GM12878 (cell line): ENCODE measurements at regions not wholly inside any gene's neighbourhood (a gene's known extent, or its start where the extent isn't known, plus 50 kb on each side); places are given as distances from the start of the nearest gene placed in this dataset.

Experiments used
- BCL11A ChIP-seq: IDR thresholded peaks from 2 replicates; pipeline ENCODE4 v1.6.1; 2011; ENCODE audit warnings: low read depth, low read length
- HDAC6 ChIP-seq: fragments of 200-600 bp; sonication (generic); IDR thresholded peaks from one replicate; pipeline ENCODE4 v1.8.0; 2017; ENCODE audit warnings: antibody characterized with exemption; ENCODE audit not compliant: unreplicated experiment
- SMC3 ChIP-seq: IDR thresholded peaks from 2 replicates; pipeline ENCODE4 v1.6.1; 2011; ENCODE audit warnings: low read length, improper control_type of control experiment, borderline replicate concordance
- TF ChIP-seq, protein P1 (sequence below), 3 experiments: IDR thresholded peaks in 2 of 3; conservative IDR thresholded peaks in 1 of 3; 2 replicates each; pipeline ENCODE4 v1.5.1; 2011; ENCODE audit warnings: low read depth in 3 of 3, low read length in 3 of 3, mild to moderate bottlenecking in 3 of 3, control low read depth in 2 of 3, moderate library complexity in 2 of 3, inconsistent platforms in 1 of 3, mixed read lengths in 1 of 3; ENCODE audit not compliant: control insufficient read depth in 2 of 3, insufficient read depth in 1 of 3; ENCODE audit errors: extremely low read depth in 1 of 3
- TF ChIP-seq, protein P2 (sequence below): fragments of 450-650 bp; IDR thresholded peaks from 2 replicates; pipeline ENCODE4 v1.6.1; 2017; ENCODE audit warnings: mild to moderate bottlenecking

- no peak for TF ChIP-seq BCL11A
- TF ChIP-seq, protein P1, sequence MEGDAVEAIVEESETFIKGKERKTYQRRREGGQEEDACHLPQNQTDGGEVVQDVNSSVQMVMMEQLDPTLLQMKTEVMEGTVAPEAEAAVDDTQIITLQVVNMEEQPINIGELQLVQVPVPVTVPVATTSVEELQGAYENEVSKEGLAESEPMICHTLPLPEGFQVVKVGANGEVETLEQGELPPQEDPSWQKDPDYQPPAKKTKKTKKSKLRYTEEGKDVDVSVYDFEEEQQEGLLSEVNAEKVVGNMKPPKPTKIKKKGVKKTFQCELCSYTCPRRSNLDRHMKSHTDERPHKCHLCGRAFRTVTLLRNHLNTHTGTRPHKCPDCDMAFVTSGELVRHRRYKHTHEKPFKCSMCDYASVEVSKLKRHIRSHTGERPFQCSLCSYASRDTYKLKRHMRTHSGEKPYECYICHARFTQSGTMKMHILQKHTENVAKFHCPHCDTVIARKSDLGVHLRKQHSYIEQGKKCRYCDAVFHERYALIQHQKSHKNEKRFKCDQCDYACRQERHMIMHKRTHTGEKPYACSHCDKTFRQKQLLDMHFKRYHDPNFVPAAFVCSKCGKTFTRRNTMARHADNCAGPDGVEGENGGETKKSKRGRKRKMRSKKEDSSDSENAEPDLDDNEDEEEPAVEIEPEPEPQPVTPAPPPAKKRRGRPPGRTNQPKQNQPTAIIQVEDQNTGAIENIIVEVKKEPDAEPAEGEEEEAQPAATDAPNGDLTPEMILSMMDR (IDR thresholded peaks at IDR 0.05 in 2 of 3, conservative IDR thresholded peaks at IDR 0.05 in 1 of 3; ENCODE audit: control insufficient read depth in 2 of 3, extremely low read depth in 1 of 3, insufficient read depth in 1 of 3, low read depth in 3 of 3, low read length in 3 of 3) = no peak
- TF ChIP-seq, protein P2, sequence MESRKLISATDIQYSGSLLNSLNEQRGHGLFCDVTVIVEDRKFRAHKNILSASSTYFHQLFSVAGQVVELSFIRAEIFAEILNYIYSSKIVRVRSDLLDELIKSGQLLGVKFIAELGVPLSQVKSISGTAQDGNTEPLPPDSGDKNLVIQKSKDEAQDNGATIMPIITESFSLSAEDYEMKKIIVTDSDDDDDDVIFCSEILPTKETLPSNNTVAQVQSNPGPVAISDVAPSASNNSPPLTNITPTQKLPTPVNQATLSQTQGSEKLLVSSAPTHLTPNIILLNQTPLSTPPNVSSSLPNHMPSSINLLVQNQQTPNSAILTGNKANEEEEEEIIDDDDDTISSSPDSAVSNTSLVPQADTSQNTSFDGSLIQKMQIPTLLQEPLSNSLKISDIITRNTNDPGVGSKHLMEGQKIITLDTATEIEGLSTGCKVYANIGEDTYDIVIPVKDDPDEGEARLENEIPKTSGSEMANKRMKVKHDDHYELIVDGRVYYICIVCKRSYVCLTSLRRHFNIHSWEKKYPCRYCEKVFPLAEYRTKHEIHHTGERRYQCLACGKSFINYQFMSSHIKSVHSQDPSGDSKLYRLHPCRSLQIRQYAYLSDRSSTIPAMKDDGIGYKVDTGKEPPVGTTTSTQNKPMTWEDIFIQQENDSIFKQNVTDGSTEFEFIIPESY = no peak
- no peak for TF ChIP-seq SMC3
- no peak for TF ChIP-seq HDAC6
Measured at GRCh38 chr16:22632606-22633005, 121.9 kb downstream of the NPIPB5 start.
